Frontal cortex (tissue), 3 donors: ENCODE measurements at regions not wholly inside any gene's neighbourhood (a gene's known extent, or its start where the extent isn't known, plus 50 kb on each side); places are given as distances from the start of the nearest gene placed in this dataset.
"Not testable (repeated sequence)": the region's sequence is repeated elsewhere in the genome, so short reads cannot be mapped to it uniquely, and the experiment has no call there.

Experiments
- DNase-seq, 2 donors: peaks; one replicate each; pipeline ENCODE4 v3.0.0; 2012; ENCODE audit warnings: low spot score in 2 of 2
- FAIRE-seq: peaks from 2 replicates; lab custom pipeline; 2012; peaks lifted over from hg19 to GRCh38; lab: Jason Lieb, UNC
- donor health status: control.
- donor health status: control.
- donor health status: control.

DNA sequence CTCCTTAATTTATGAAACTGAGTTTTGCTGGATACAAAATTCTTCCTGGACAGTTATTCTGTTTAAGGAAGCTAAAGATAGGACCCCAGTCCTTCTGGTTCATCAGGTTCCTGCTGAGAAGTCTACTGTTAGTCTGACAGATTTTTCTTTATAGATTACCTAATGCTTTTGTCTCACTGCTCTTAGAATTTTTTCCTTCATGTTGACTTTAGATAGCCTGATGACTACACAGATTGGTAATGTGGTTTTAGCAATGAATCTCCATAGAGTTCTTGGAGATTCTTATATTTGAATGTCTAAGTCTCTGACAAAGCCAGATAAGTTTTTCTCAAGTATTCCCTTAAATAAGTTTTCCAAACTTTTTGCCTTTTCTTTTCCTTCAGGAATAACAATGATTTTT, 419.7 kb downstream of the CDH10 start:
- FAIRE-seq, result no peak
- no peak for DNase-seq

DNA sequence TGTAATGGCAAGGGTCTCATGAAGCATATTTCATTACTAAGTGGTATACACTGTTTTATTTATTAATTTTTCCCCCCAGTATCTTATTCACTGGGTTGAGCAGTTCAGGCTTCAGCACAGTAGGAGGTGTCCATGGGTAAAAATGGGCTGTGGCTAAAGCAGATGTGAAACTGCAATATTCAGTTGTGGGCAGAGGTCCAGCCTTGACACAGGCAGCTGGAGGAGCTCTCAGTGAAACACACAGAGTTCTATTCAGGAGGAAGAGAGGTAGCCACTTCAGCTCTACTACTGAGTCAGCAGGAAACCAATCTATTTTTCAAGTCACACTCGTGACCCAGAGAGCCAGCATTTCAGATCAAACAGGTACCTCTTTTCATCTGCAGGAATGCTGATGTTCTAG, 418.3 kb downstream of the CDH10 start:
- no peak for FAIRE-seq

DNA sequence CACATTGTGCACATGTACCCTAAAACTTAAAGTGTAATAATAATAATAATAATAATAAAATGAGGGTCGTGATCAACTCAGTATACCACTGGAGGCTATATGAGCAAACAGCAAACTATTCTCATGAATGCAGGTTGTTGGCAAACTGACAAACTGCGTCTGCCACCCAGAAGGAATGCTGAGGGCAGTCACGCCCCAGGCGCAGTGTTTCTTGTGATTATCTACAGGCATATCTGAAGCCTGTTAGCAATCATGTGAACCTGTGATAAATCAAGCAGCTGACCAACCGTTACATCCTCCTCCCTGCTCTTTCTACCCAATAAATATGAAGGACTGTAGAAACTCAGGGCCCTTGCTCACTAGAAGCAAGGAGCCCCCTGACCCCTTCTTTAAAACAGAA, 416.9 kb downstream of the CDH10 start:
- not testable (repeated sequence) for DNase-seq, FAIRE-seq

More for the DNA sequence above, 418.3 kb downstream of the CDH10 start:
- no peak for DNase-seq

- FAIRE-seq, result no peak
- no peak for DNase-seq
Observed at GRCh38 chr5:24232041-24232440, 412.7 kb downstream of the CDH10 start.

GRCh38 chr5:24232929-24233498, 411.8 kb downstream of the CDH10 start:
- DNase-seq (no peak), FAIRE-seq (no peak)

GRCh38 chr5:24235946-24236345, 408.8 kb downstream of the CDH10 start:
- FAIRE-seq, result no peak
- no peak for DNase-seq

DNA sequence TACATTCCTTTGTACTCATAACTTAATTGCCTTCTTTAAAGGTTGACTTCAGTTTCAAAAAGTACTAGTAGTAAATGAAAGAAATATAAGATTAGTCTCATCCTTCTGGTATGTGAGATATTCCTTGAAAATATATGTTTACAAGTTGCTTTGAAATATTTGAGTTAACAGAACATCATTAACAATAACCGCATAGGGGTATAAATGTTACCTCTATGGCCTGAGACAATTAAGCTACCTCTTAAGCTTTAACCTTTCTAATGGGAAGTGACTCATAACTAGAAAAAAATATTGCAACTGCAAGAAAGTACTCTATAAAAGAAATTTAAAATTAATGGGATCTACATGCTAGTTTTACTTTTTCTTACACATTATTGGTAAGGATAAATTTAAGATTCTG, 399.0 kb downstream of the CDH10 start:
- FAIRE-seq (no peak), DNase-seq (no peak)

DNA sequence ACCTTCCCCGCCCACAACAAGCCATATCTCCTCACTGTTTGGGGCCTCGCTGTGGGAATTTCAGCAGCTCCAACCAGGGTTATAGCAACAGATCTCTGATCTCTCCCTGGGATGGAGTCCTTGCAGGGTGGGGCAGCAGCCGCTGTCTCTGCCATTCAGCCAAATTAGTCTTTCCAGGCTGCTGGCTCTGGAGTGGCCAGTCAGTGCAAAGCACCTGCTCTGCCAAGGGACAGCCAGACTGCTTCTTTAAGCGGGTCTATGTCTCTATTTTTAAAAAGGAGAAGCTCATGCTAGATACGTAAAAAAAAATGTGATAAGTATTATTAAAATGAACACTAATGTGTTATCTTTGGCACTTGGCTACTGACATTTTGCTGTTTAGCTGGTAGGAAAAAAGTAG, 380.2 kb downstream of the CDH10 start:
- FAIRE-seq, result no peak
- DNase-seq, result no peak

DNA sequence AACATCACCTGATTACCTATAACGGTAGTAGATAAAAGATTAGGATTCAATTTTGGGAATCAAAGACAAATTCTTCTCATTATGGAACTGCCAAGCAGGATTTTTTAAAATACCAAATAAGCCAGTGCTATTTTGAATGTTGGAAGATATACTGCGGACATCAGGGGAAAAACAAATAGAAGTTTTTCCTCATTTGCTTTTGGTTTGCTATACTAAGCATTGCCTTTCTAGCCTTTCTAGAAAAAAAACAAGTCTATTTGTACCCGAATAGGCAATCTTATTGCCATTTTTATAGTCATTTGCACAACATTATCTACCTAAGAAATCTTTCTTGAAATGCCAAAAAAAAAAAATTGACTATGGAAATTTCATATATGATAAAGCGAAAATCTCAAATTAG, 379.5 kb downstream of the CDH10 start:
- no peak for FAIRE-seq
- DNase-seq, result no peak

- no peak for DNase-seq
- no peak for FAIRE-seq
Observed at GRCh38 chr5:24268482-24269056, 376.2 kb downstream of the CDH10 start.

- FAIRE-seq, DNase-seq: not testable (repeated sequence)
Observed at GRCh38 chr5:24271702-24272118, 373.1 kb downstream of the CDH10 start.

- DNase-seq, result no peak
Observed at GRCh38 chr5:24272741-24273140, 372.0 kb downstream of the CDH10 start.

GRCh38 chr5:24280215-24280614, 364.6 kb downstream of the CDH10 start:
- FAIRE-seq (no peak), DNase-seq (no peak)

More at GRCh38 chr5:24272741-24273140, 372.0 kb downstream of the CDH10 start:
- no peak for FAIRE-seq

DNA sequence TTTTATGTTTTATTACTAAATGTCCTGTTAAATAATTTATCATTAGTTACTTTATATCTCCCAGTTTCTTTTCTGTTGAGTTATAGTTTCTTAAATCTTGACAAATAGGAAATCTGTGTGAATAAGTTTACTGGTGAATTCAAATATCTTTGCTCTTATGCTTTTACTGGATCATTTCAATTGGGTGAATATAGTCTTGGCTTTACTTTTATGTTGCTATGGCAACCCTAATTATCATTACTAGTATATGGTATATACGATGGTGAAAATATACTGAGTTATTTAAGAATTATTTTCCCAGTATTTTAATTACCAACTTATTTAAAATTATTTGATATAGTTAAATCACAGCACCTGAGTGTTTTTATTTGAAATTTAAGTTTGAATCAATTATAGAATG, 363.0 kb downstream of the CDH10 start:
- DNase-seq (no peak), FAIRE-seq (peak; percentile 48)

GRCh38 chr5:24289582-24290335, 355.0 kb downstream of the CDH10 start:
- peak; percentile 64 for FAIRE-seq
- DNase-seq, result no peak

GRCh38 chr5:24290536-24290935, 354.2 kb downstream of the CDH10 start:
- DNase-seq, result no peak
- no peak for FAIRE-seq

GRCh38 chr5:24291916-24292315, 352.9 kb downstream of the CDH10 start:
- DNase-seq (no peak), FAIRE-seq (no peak)

DNA sequence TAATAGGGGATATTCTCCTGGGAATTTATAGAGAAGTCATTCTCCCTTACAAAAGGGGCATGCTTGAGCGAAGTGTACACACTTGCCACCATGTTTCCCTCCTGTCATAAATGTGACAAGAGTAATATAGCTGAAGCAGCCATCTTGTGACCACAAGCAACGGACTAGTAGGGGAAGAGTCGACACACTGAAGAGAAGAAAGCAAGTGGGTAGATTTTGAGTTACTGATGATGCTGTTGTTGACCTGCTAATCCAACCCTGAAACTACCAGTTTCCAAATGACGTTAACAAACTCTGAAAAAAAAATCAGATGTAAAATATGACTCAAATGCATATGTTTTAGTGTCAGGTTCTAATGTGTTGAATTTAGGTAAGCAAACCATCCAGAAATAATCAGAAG, 350.4 kb downstream of the CDH10 start:
- DNase-seq (no peak), FAIRE-seq (no peak)

DNA sequence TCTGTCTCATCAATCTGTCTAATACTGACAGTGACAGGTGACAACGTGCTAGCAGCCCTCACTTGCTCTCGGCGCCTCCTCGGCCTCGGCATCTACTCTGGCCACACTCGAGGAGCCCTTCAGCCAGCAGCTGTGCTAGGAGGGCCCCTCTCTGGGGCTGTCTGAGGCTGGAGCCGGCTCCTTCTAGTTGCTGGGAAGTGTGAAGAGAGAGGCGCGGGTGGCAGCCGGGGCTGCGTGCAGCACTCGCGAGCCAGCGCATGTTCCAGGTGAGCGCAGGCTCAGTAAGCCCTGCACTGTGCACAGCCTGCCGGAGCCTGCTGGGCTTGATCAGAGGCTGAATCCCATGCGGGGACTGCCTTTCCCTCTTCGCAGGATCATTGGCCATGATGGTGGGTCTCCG, 330.7 kb downstream of the CDH10 start:
- FAIRE-seq, result no peak
- no peak for DNase-seq

GRCh38 chr5:24320643-24321042, 324.1 kb downstream of the CDH10 start:
- FAIRE-seq, result no peak
- no peak for DNase-seq

DNA sequence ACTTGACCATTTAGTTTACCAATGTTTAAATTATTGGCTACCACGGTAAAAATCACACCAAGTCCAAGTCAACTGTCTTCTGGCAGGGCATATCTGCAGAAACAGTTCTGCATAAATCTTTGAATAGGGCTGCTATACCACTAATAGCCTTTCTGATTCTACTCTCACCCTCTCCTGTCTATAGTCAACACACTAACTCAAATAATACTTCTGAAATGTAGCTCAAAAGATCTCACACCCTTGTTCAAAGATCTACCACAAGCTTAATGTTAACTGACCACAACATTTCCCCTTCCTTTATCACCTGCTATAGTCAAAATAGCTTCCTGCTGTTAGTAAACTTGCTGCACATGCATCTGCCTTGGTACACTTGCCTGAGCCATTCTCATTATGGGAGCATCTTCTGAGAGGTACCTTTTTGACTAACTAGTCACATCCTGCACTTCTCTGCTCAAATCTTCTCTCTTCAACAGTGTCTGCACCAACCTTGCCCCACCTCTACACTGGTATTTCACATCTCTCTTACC, 319.4 kb downstream of the CDH10 start:
- DNase-seq (no peak), FAIRE-seq (no peak)
